HCT116 (cell line): ENCODE measurements at regions not wholly inside any gene's neighbourhood (a gene's known extent, or its start where the extent isn't known, plus 50 kb on each side); places are given as distances from the start of the nearest gene placed in this dataset.

Experiments
- ATAC-seq: fragments of 200-7000 bp; cut with Tn5 transposase; 2 replicates; pipeline ENCODE4 v1.9.1; 2020; ENCODE audit warnings: mild to moderate bottlenecking, moderate library complexity
- BruUV-seq: library from RNA; stranded (reverse); fragments of 400-500 nt; replicated peaks from 2 replicates; lab custom pipeline; 2021; lab: Mats Ljungman, UMichigan
- CTCF ChIA-PET: fragments of 300-600 bp; sonication (Branson Sonifier 250); formaldehyde crosslinking; loops from one replicate; lab custom pipeline; 2021; ENCODE audit warnings: antibody characterized with exemption; lab: Charles Lee
- POLR2A ChIA-PET: fragments of 300-600, 350-600 bp; sonication (Branson Sonifier 250); formaldehyde crosslinking; loops from one replicate; lab custom pipeline; 2021; ENCODE audit warnings: antibody characterized with exemption; lab: Charles Lee
- RAD21 ChIA-PET, 2 experiments: fragments of 300-600 bp; sonication (Branson Sonifier 250); formaldehyde crosslinking; loops; one replicate each; lab custom pipeline; 2023; ENCODE audit warnings: low total read pairs in 2 of 2; ENCODE audit not compliant: uncharacterized antibody in 2 of 2, unreplicated experiment in 2 of 2, low non-redundant PET in 1 of 2; lab: Charles Lee
- DNase-seq: peaks from one replicate; pipeline ENCODE4 v3.0.0-alpha.2; 2010; ENCODE audit warnings: low read depth, low spot score
- H2AFZ ChIP-seq: fragments of 200-600 bp; shearing (Covaris generic), sonication (generic); 2 replicates; pipeline ENCODE4 v1.6.1; 2017; ENCODE audit warnings: low read depth, mixed run types, mixed read lengths, antibody characterized with exemption, low read length; ENCODE audit not compliant: poor library complexity, severe bottlenecking
- H3K27ac ChIP-seq: 2 replicates; pipeline ENCODE4 v1.5.1; 2012; ENCODE audit warnings: low read depth, low read length
- H3K27me3 ChIP-seq: fragments of 200-600 bp; sonication (generic); 2 replicates; pipeline ENCODE4 v1.6.1; 2016; ENCODE audit warnings: mixed run types, low read length, mixed read lengths; ENCODE audit not compliant: insufficient read depth
- H3K36me3 ChIP-seq, 2 experiments: fragments of 200-500 bp in 1 of 2; fragments of 200-600 bp in 1 of 2; sonication (Bioruptor generic) in 1 of 2; sonication (generic) in 1 of 2; 2 replicates each; pipeline versions ENCODE4 v1.5.1 to v1.6.1; 2014 to 2016; ENCODE audit warnings: low read length in 2 of 2, inconsistent platforms in 1 of 2, mixed read lengths in 1 of 2, mixed run types in 1 of 2; ENCODE audit not compliant: insufficient read depth in 2 of 2, control insufficient read depth in 1 of 2
- H3K4me1 ChIP-seq, 2 experiments: fragments of 200-600 bp in 1 of 2; sonication (generic) in 1 of 2; 2 replicates each; pipeline versions ENCODE4 v1.5.1 to v1.6.1; 2012 to 2017; ENCODE audit warnings: low read length in 2 of 2, inconsistent platforms in 1 of 2, mild to moderate bottlenecking in 1 of 2, mixed read lengths in 1 of 2, mixed run types in 1 of 2, moderate library complexity in 1 of 2; ENCODE audit not compliant: insufficient read depth in 2 of 2, control insufficient read depth in 1 of 2
- H3K4me2 ChIP-seq: fragments of 200-600 bp; sonication (generic); 2 replicates; pipeline ENCODE4 v1.6.1; 2017; ENCODE audit warnings: mixed run types, low read length, mixed read lengths
- H3K4me3 ChIP-seq, 2 experiments: fragments of 200-600 bp in 1 of 2; sonication (generic) in 1 of 2; replicated peaks in 1 of 2; 2 replicates each; pipeline ENCODE4 v1.5.1; 2011 to 2016; ENCODE audit warnings: low read length in 2 of 2, control low read depth in 1 of 2, low read depth in 1 of 2, mild to moderate bottlenecking in 1 of 2, mixed read lengths in 1 of 2, mixed run types in 1 of 2
- H3K79me2 ChIP-seq: fragments of 200-600 bp; sonication (generic); 2 replicates; pipeline ENCODE4 v1.6.1; 2017; ENCODE audit warnings: mild to moderate bottlenecking, mixed run types, low read length, moderate library complexity, mixed read lengths; ENCODE audit not compliant: insufficient read depth
- H3K9ac ChIP-seq: fragments of 200-600 bp; sonication (generic); 2 replicates; pipeline ENCODE4 v1.6.1; 2016; ENCODE audit warnings: low read length, mixed read lengths
- H3K9me2 ChIP-seq: fragments of 200-600 bp; sonication (generic), shearing (Covaris generic); 2 replicates; pipeline ENCODE4 v1.6.1; 2017; ENCODE audit warnings: mixed run types, mild to moderate bottlenecking, moderate library complexity; ENCODE audit not compliant: insufficient read depth
- H3K9me3 ChIP-seq, 2 experiments: fragments of 200-500 bp in 1 of 2; fragments of 200-600 bp in 1 of 2; sonication (Bioruptor generic) in 1 of 2; sonication (generic) in 1 of 2; 2 replicates each; pipeline ENCODE4 v1.6.1; 2014 to 2017; ENCODE audit warnings: low read length in 2 of 2, mixed read lengths in 2 of 2, inconsistent platforms in 1 of 2, low read depth in 1 of 2, mild to moderate bottlenecking in 1 of 2, mixed run types in 1 of 2, moderate library complexity in 1 of 2; ENCODE audit not compliant: control insufficient read depth in 1 of 2, insufficient read depth in 1 of 2
- H4K20me1 ChIP-seq: fragments of 200-600 bp; sonication (generic), shearing (Covaris generic); 2 replicates; pipeline ENCODE4 v1.6.1; 2017; ENCODE audit warnings: mixed run types, mild to moderate bottlenecking, moderate library complexity; ENCODE audit not compliant: insufficient read depth
- ATF3 ChIP-seq: IDR thresholded peaks from 2 replicates; pipeline ENCODE4 v1.6.1; 2012
- CBX3 ChIP-seq: IDR thresholded peaks from 2 replicates; pipeline ENCODE4 v1.6.1; 2012; ENCODE audit warnings: low read depth
- CEBPB ChIP-seq: IDR thresholded peaks from 2 replicates; pipeline ENCODE4 v1.6.1; 2012; ENCODE audit warnings: low read depth
- CTCF ChIP-seq, 3 experiments: fragments of 200-600 bp in 1 of 3; sonication (generic) in 1 of 3; IDR thresholded peaks in 2 of 3; conservative IDR thresholded peaks in 1 of 3; 2 replicates each; pipeline ENCODE4 v1.5.1; 2012 to 2017; ENCODE audit warnings: low read depth in 2 of 3, low read length in 2 of 3, antibody characterized with exemption in 1 of 3, borderline replicate concordance in 1 of 3, control low read depth in 1 of 3, mild to moderate bottlenecking in 1 of 3, mixed read lengths in 1 of 3, mixed run types in 1 of 3, moderate library complexity in 1 of 3; ENCODE audit not compliant: insufficient read depth in 1 of 3
- EGR1 ChIP-seq: IDR thresholded peaks from 2 replicates; pipeline ENCODE4 v1.6.1; 2012; ENCODE audit warnings: low read depth
- EZH2 ChIP-seq: fragments of 200-600 bp; sonication (generic); IDR thresholded peaks from 2 replicates; pipeline ENCODE4 v1.6.1; 2017; ENCODE audit warnings: antibody characterized with exemption, mixed run types
- EZH2phosphoT487 ChIP-seq: fragments of 200-600 bp; IDR thresholded peaks from 2 replicates; pipeline ENCODE4 v1.6.1; 2018; ENCODE audit warnings: antibody characterized with exemption, borderline replicate concordance
- FOSL1 ChIP-seq: IDR thresholded peaks from 2 replicates; pipeline ENCODE4 v1.6.1; 2012; ENCODE audit warnings: low read depth
- JUND ChIP-seq: IDR thresholded peaks from 2 replicates; pipeline ENCODE4 v1.6.1; 2012
- MAX ChIP-seq: IDR thresholded peaks from 2 replicates; pipeline ENCODE4 v1.6.1; 2012
- POLR2A ChIP-seq: IDR thresholded peaks from 2 replicates; pipeline ENCODE4 v1.7.0; 2011; ENCODE audit warnings: borderline replicate concordance; ENCODE audit not compliant: insufficient read depth, insufficient read length; ENCODE audit errors: extremely low read depth
- SIN3A ChIP-seq: IDR thresholded peaks from 2 replicates; pipeline ENCODE4 v1.6.1; 2012; ENCODE audit warnings: low read depth
- SP1 ChIP-seq: IDR thresholded peaks from 2 replicates; pipeline ENCODE4 v1.6.1; 2012; ENCODE audit warnings: low read depth
- SRF ChIP-seq: IDR thresholded peaks from 2 replicates; pipeline ENCODE4 v1.6.1; 2012; ENCODE audit warnings: low read depth
- TCF7L2 ChIP-seq: IDR thresholded peaks from 2 replicates; pipeline ENCODE4 v1.7.0; 2011; ENCODE audit warnings: borderline replicate concordance, inconsistent platforms; ENCODE audit not compliant: insufficient read depth, insufficient read length; ENCODE audit errors: extremely low read depth
- YY1 ChIP-seq: IDR thresholded peaks from 2 replicates; pipeline ENCODE4 v1.6.1; 2011; ENCODE audit warnings: low read length, low read depth, moderate library complexity, mild to moderate bottlenecking; ENCODE audit not compliant: insufficient replicate concordance; ENCODE audit errors: extremely low read depth
- ZFX ChIP-seq: fragments of 450-650 bp; IDR thresholded peaks from 2 replicates; pipeline ENCODE4 v1.6.1; 2017
- ZNF274 ChIP-seq: fragments of 200-500 bp; sonication (Bioruptor generic); IDR thresholded peaks from 2 replicates; pipeline ENCODE4 v1.6.1; 2014; ENCODE audit warnings: mild to moderate bottlenecking, low read depth, low read length, inconsistent platforms
- intact Hi-C: fragments of 100-400 bp; cut with micrococcal nuclease; formaldehyde crosslinking; loops from 2 replicates; pipeline ENCODE4 v1.10.0; 2022

- no peaks in the 10 kb centered on the region for H3K27me3 ChIP-seq
- ATAC-seq (no peak), DNase-seq (no peak)
- no TSS peak for BruUV-seq
- H3K36me3 ChIP-seq, result no peaks in the 10 kb centered on the region
- no peak overlapping the region for H3K9ac ChIP-seq
- TF ChIP-seq EZH2, result no peak
- no peak for TF ChIP-seq SP1
- TF ChIP-seq TCF7L2, result no peak
- TF ChIP-seq ZNF274, result no peak
- no peak for TF ChIP-seq ATF3
- TF ChIP-seq CEBPB, result no peak
- no peak for TF ChIP-seq SRF
- TF ChIP-seq JUND, result no peak
- no peak for TF ChIP-seq POLR2A
- no peak for TF ChIP-seq CBX3
- no peak for TF ChIP-seq ZFX
- TF ChIP-seq SIN3A, result no peak
- TF ChIP-seq EGR1, result no peak
- no peak for TF ChIP-seq EZH2phosphoT487
- no peaks in the 10 kb centered on the region for H3K79me2 ChIP-seq
- H3K9me2 ChIP-seq, result no peaks in the 10 kb centered on the region
- H2AFZ ChIP-seq, result no peak overlapping the region
- no peaks in the 10 kb centered on the region; a peak in 1 of 4 replicates for H3K9me3 ChIP-seq
- H3K4me3 ChIP-seq, result no peak overlapping the region
- ChIA-PET RAD21 (no interaction called here), CTCF (no interaction called here), POLR2A (no interaction called here)
- no peak overlapping the region for H3K4me2 ChIP-seq
- H3K4me1 ChIP-seq, result no peaks in the 10 kb centered on the region
- H4K20me1 ChIP-seq, result no peaks in the 10 kb centered on the region
- H3K27ac ChIP-seq, result no peak overlapping the region
- intact Hi-C loops, result no loop called here
Observed at GRCh38 chr9:7315116-7315515, 484.5 kb downstream of the DMAC1 start.

- H3K4me1 ChIP-seq, result no peaks in the 10 kb centered on the region
- POLR2A ChIA-PET, result no interaction called here
- DNase-seq (no peak), ATAC-seq (no peak)
- RAD21 ChIA-PET, result no interaction called here
- no peak overlapping the region for H3K27ac ChIP-seq
- TF ChIP-seq SRF (no peak), FOSL1 (no peak), EGR1 (no peak), EZH2 (no peak), ZNF274 (no peak), CTCF (IDR thresholded peaks at IDR 0.05 in 2 of 3, conservative IDR thresholded peaks at IDR 0.05 in 1 of 3; ENCODE audit: borderline replicate concordance in 1 of 3, insufficient read depth in 1 of 3, low read depth in 2 of 3, low read length in 2 of 3) (no peak), CBX3 (no peak), POLR2A (no peak), SIN3A (no peak), EZH2phosphoT487 (no peak), CEBPB (no peak), YY1 (no peak), ATF3 (no peak), ZFX (no peak), MAX (no peak)
- H3K27me3 ChIP-seq, result no peaks in the 10 kb centered on the region
- H3K4me2 ChIP-seq, result no peak overlapping the region
- no peaks in the 10 kb centered on the region for H4K20me1 ChIP-seq
- no peak overlapping the region for H3K4me3 ChIP-seq
- no peaks in the 10 kb centered on the region for H3K9me2 ChIP-seq
- H3K79me2 ChIP-seq, result no peaks in the 10 kb centered on the region
- no peaks in the 10 kb centered on the region; a peak in 1 of 4 replicates for H3K9me3 ChIP-seq
- no TSS peak for BruUV-seq
- no peak overlapping the region for H3K9ac ChIP-seq
- CTCF ChIA-PET, result no interaction called here
- intact Hi-C loops, result no loop called here
- no peaks in the 10 kb centered on the region for H3K36me3 ChIP-seq
- H2AFZ ChIP-seq, result no peak overlapping the region
Observed at GRCh38 chr9:7313389-7313788, 486.2 kb downstream of the DMAC1 start.
